NCI-H2171 treated with DMSO at 0.1 percent for 48 hours (cell line): ENCODE measurements at regions not wholly inside any gene's neighbourhood (a gene's known extent, or its start where the extent isn't known, plus 50 kb on each side); places are given as distances from the start of the nearest gene placed in this dataset.
"Not testable (repeated sequence)": the region's sequence is repeated elsewhere in the genome, so short reads cannot be mapped to it uniquely, and the experiment has no call there.

ENCODE experiments used
- DNase-seq: peaks from one replicate; lab custom pipeline; 2025; lab: John Stamatoyannopoulos, UW

- DNase-seq = no peak
Observed at GRCh38 chr11:38884145-38884865, 2286.3 kb upstream of the RAG2 start.

GRCh38 chr11:38867338-38867737, 2269.3 kb upstream of the RAG2 start:
- no peak for DNase-seq

- no peak for DNase-seq
Observed at GRCh38 chr11:38865922-38866321, 2267.9 kb upstream of the RAG2 start.

- no peak for DNase-seq
Observed at GRCh38 chr11:38842991-38843390, 2245.0 kb upstream of the RAG2 start.

GRCh38 chr11:38839071-38839470, 2241.0 kb upstream of the RAG2 start:
- DNase-seq = no peak

- no peak for DNase-seq
Observed at GRCh38 chr11:38835966-38836365, 2237.9 kb upstream of the RAG2 start.

GRCh38 chr11:38824573-38824972, 2226.5 kb upstream of the RAG2 start:
- DNase-seq = peak; percentile 3

- DNase-seq = not testable (repeated sequence)
Observed at GRCh38 chr11:38821786-38822185, 2223.8 kb upstream of the RAG2 start.

GRCh38 chr11:38819981-38820380, 2221.9 kb upstream of the RAG2 start:
- no peak for DNase-seq

- DNase-seq = no peak
Observed at GRCh38 chr11:38818720-38819119, 2220.7 kb upstream of the RAG2 start.

- DNase-seq = no peak
Observed at GRCh38 chr11:38814670-38815069, 2216.6 kb upstream of the RAG2 start.

GRCh38 chr11:38809521-38809920, 2211.5 kb upstream of the RAG2 start:
- DNase-seq = no peak

GRCh38 chr11:38796281-38796680, 2198.2 kb upstream of the RAG2 start:
- no peak for DNase-seq

- no peak for DNase-seq
Observed at GRCh38 chr11:38795027-38795426, 2197.0 kb upstream of the RAG2 start.

GRCh38 chr11:38791346-38791961, 2193.4 kb upstream of the RAG2 start:
- DNase-seq = peak; percentile 39

GRCh38 chr11:38788561-38788960, 2190.5 kb upstream of the RAG2 start:
- no peak for DNase-seq

- DNase-seq = no peak
Observed at GRCh38 chr11:38784164-38784563, 2186.1 kb upstream of the RAG2 start.

GRCh38 chr11:38766796-38767195, 2168.8 kb upstream of the RAG2 start:
- DNase-seq = no peak

GRCh38 chr11:38759394-38759793, 2161.4 kb upstream of the RAG2 start:
- DNase-seq = no peak

GRCh38 chr11:38756537-38756936, 2158.5 kb upstream of the RAG2 start:
- no peak for DNase-seq

GRCh38 chr11:38751421-38751820, 2153.4 kb upstream of the RAG2 start:
- DNase-seq = no peak

- DNase-seq = not testable (repeated sequence)
Observed at GRCh38 chr11:38746516-38746915, 2148.5 kb upstream of the RAG2 start.

- DNase-seq = no peak
Observed at GRCh38 chr11:38723361-38723760, 2125.3 kb upstream of the RAG2 start.
